ENCODE measurements at regions not wholly inside any gene's neighbourhood (a gene's known extent, or its start where the extent isn't known, plus 50 kb on each side); places are given as distances from the start of the nearest gene placed in this dataset.

DNA sequence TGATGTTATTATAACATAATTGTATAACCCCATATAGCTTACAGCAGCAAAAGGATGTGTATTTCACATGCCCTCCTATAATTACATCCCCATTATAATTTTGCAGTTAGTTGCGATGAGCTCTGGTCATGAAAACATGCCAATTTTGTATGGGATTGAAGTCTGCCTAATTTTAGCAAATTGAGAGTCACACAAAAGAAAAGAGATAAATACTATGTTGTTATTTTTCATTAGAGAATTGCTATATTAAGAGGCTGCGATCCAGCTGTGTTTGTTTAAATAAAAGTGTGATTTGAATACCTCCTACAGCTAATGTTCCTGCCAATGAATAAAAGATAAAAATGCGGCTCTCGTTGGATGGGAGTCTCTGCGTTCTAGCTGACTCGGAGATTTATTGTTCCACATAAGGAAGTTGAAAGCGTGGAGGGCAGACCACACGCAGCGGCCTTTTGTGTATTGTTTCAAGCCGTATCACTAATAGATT, 461.0 kb upstream of the NFIA start:
- 52% methylated on average over 10 of the region's 10 CpGs for WGBS
- TF ChIP-seq JUND (IDR thresholded peaks at IDR 0.05) (no peak), EGR1 (IDR thresholded peaks at IDR 0.05; ENCODE audit: low read depth in 2 of 2) (no peak), YY1 (IDR thresholded peaks at IDR 0.05) (no peak), RXRA (IDR thresholded peaks at IDR 0.05) (no peak), HNF4A (conservative IDR thresholded peaks at IDR 0.05) (no peak), TAF1 (conservative IDR thresholded peaks at IDR 0.05) (no peak), HNF4G (IDR thresholded peaks at IDR 0.05) (no peak), GABPA (IDR thresholded peaks at IDR 0.05 in 1 of 2, conservative IDR thresholded peaks at IDR 0.05 in 1 of 2) (no peak), CTCF (IDR thresholded peaks at IDR 0.05; ENCODE audit: low read depth, low read length, missing input control) (no peak), REST (IDR thresholded peaks at IDR 0.05) (no peak), NR2F2 (IDR thresholded peaks at IDR 0.05) (no peak), FOXA2 (IDR thresholded peaks at IDR 0.05) (no peak), FOXA1 (IDR thresholded peaks at IDR 0.05) (no peak), SP1 (IDR thresholded peaks at IDR 0.05) (no peak)
- TF ChIP-seq, protein P1, sequence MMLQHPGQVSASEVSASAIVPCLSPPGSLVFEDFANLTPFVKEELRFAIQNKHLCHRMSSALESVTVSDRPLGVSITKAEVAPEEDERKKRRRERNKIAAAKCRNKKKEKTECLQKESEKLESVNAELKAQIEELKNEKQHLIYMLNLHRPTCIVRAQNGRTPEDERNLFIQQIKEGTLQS (IDR thresholded peaks at IDR 0.05), result no peak
- TF ChIP-seq, protein P2, sequence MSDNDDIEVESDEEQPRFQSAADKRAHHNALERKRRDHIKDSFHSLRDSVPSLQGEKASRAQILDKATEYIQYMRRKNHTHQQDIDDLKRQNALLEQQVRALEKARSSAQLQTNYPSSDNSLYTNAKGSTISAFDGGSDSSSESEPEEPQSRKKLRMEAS (IDR thresholded peaks at IDR 0.05), result no peak
- TF ChIP-seq, protein P3, sequence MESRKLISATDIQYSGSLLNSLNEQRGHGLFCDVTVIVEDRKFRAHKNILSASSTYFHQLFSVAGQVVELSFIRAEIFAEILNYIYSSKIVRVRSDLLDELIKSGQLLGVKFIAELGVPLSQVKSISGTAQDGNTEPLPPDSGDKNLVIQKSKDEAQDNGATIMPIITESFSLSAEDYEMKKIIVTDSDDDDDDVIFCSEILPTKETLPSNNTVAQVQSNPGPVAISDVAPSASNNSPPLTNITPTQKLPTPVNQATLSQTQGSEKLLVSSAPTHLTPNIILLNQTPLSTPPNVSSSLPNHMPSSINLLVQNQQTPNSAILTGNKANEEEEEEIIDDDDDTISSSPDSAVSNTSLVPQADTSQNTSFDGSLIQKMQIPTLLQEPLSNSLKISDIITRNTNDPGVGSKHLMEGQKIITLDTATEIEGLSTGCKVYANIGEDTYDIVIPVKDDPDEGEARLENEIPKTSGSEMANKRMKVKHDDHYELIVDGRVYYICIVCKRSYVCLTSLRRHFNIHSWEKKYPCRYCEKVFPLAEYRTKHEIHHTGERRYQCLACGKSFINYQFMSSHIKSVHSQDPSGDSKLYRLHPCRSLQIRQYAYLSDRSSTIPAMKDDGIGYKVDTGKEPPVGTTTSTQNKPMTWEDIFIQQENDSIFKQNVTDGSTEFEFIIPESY (IDR thresholded peaks at IDR 0.05), result no peak

More for the DNA sequence above, 461.0 kb upstream of the NFIA start:
- H3K27me3 ChIP-seq (ENCODE audit: control insufficient read depth in 4 of 4, insufficient read depth in 4 of 4, low read length in 3 of 4), result peaks cover 0 to 3% (median 0%) of the 10 kb centered on the region in 4 donors
- no peak overlapping the region for H3K4me3 ChIP-seq (ENCODE audit: low read depth in 1 of 3, low read length in 3 of 3)
- H3K4me1 ChIP-seq (ENCODE audit: control insufficient read depth in 4 of 4, insufficient read depth in 4 of 4, low read length in 3 of 4), result peaks cover 0 to 1% (median 0%) of the 10 kb centered on the region in 4 donors
- H3K27ac ChIP-seq (ENCODE audit: low read depth in 1 of 2, low read length in 2 of 2), result no peak overlapping the region
- no peaks in the 10 kb centered on the region for H3K36me3 ChIP-seq (ENCODE audit: control insufficient read depth in 4 of 4, insufficient read depth in 3 of 4, low read depth in 1 of 4, low read length in 3 of 4)
- no peaks in the 10 kb centered on the region for H3K9me3 ChIP-seq (ENCODE audit: control insufficient read depth in 4 of 4, low read length in 3 of 4)
- DNase-seq (ENCODE audit: low spot score), result no peak
- no peak overlapping the region for H3K9ac ChIP-seq (ENCODE audit: low read depth in 1 of 2, low read length in 2 of 2)
